Smooth muscle cell (in vitro differentiated cells): ENCODE measurements at regions not wholly inside any gene's neighbourhood (a gene's known extent, or its start where the extent isn't known, plus 50 kb on each side); places are given as distances from the start of the nearest gene placed in this dataset.
"Not testable (repeated sequence)": the region's sequence is repeated elsewhere in the genome, so short reads cannot be mapped to it uniquely, and the experiment has no call there.

Experiments
- DNase-seq: peaks from one replicate; lab custom pipeline; 2025; ENCODE audit not compliant: unreplicated experiment; lab: John Stamatoyannopoulos, UW
- H2AFZ ChIP-seq: fragments of 200-600 bp; sonication (generic); 2 replicates; pipeline ENCODE4 v1.6.0; 2016; ENCODE audit warnings: antibody characterized with exemption, low read depth, mild to moderate bottlenecking
- H3F3A ChIP-seq: fragments of 200-600 bp; sonication (generic); 2 replicates; pipeline ENCODE4 v1.6.0; 2017; ENCODE audit warnings: antibody characterized with exemption, low read depth
- H3K27ac ChIP-seq: fragments of 200-600 bp; sonication (generic); 2 replicates; pipeline ENCODE4 v1.5.1; 2016; ENCODE audit warnings: low read depth, mild to moderate bottlenecking
- H3K27me3 ChIP-seq: fragments of 200-600 bp; sonication (generic); 2 replicates; pipeline ENCODE4 v1.6.1; 2016; ENCODE audit warnings: low read depth, mild to moderate bottlenecking
- H3K36me3 ChIP-seq: fragments of 200-600 bp; sonication (generic); 2 replicates; pipeline ENCODE4 v1.5.1; 2016; ENCODE audit warnings: low read depth
- H3K4me1 ChIP-seq: fragments of 200-600 bp; sonication (generic); 2 replicates; pipeline ENCODE4 v1.5.1; 2016; ENCODE audit warnings: low read depth
- H3K4me2 ChIP-seq: fragments of 200-600 bp; sonication (generic); 2 replicates; pipeline ENCODE4 v1.6.0; 2016; ENCODE audit warnings: mild to moderate bottlenecking
- H3K4me3 ChIP-seq: fragments of 200-600 bp; sonication (generic); 2 replicates; pipeline ENCODE4 v1.5.1; 2016; ENCODE audit warnings: mild to moderate bottlenecking
- H3K79me2 ChIP-seq: fragments of 200-600 bp; sonication (generic); 2 replicates; pipeline ENCODE4 v1.6.0; 2016; ENCODE audit warnings: low read depth, mild to moderate bottlenecking
- H3K9ac ChIP-seq: fragments of 200-600 bp; sonication (generic); 2 replicates; pipeline ENCODE4 v1.6.0; 2016; ENCODE audit warnings: low read depth
- H3K9me3 ChIP-seq: fragments of 200-600 bp; sonication (generic); replicated peaks from 2 replicates; pipeline ENCODE4 v1.5.1; 2016; ENCODE audit warnings: low read depth
- H4K20me1 ChIP-seq: fragments of 200-600 bp; sonication (generic); 2 replicates; pipeline ENCODE4 v1.6.0; 2016; ENCODE audit warnings: low read depth
- WGBS: methylation state at CpG from one replicate; pipeline ENCODE4 v1.1.7; 2016; ENCODE audit warnings: low lambda C conversion rate; 5-methylcytosine and 5-hydroxymethylcytosine counted together
- TF ChIP-seq, protein P1 (sequence below): fragments of 200-600 bp; sonication (generic); IDR thresholded peaks from 2 replicates; pipeline ENCODE4 v1.5.1; 2017; ENCODE audit warnings: borderline replicate concordance, mild to moderate bottlenecking, antibody characterized with exemption; ENCODE audit not compliant: insufficient read depth, poor library complexity, severe bottlenecking

DNA sequence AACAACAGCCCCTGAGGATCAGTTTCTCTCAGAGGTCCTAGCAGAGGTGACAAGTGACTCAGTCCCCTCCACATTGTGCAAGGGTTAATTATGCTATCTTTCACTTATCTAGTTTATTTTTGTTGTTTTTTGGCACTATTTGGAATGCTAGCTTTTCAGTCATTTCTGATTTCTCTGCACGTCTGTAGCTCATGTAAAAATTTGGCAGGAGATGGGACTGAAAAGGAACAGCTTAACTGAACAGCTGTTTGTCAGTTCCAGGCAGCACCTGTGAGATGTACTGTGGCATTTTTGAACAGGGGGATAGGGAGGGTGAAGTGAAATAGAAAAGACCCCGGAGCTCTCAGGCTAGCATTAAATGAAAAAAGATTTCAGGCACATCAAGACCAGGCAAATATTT lies 313.5 kb downstream of the SUCLA2 start:
- Histone ChIP-seq H3K27me3 (no peaks in the 10 kb centered on the region), H3K36me3 (no peaks in the 10 kb centered on the region), H3K9me3 (no peaks in the 10 kb centered on the region), H3K9ac (no peak overlapping the region), H2AFZ (no peak overlapping the region), H3K4me2 (no peak overlapping the region), H3K79me2 (no peaks in the 10 kb centered on the region), H3F3A (no peaks in the 10 kb centered on the region), H3K4me3 (no peak overlapping the region), H3K27ac (no peak overlapping the region), H3K4me1 (no peaks in the 10 kb centered on the region), H4K20me1 (no peaks in the 10 kb centered on the region)
- WGBS: 71% methylated on average over 2 of the region's 2 CpGs
- DNase-seq: no peak
- TF ChIP-seq, protein P1, sequence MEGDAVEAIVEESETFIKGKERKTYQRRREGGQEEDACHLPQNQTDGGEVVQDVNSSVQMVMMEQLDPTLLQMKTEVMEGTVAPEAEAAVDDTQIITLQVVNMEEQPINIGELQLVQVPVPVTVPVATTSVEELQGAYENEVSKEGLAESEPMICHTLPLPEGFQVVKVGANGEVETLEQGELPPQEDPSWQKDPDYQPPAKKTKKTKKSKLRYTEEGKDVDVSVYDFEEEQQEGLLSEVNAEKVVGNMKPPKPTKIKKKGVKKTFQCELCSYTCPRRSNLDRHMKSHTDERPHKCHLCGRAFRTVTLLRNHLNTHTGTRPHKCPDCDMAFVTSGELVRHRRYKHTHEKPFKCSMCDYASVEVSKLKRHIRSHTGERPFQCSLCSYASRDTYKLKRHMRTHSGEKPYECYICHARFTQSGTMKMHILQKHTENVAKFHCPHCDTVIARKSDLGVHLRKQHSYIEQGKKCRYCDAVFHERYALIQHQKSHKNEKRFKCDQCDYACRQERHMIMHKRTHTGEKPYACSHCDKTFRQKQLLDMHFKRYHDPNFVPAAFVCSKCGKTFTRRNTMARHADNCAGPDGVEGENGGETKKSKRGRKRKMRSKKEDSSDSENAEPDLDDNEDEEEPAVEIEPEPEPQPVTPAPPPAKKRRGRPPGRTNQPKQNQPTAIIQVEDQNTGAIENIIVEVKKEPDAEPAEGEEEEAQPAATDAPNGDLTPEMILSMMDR: no peak

DNA sequence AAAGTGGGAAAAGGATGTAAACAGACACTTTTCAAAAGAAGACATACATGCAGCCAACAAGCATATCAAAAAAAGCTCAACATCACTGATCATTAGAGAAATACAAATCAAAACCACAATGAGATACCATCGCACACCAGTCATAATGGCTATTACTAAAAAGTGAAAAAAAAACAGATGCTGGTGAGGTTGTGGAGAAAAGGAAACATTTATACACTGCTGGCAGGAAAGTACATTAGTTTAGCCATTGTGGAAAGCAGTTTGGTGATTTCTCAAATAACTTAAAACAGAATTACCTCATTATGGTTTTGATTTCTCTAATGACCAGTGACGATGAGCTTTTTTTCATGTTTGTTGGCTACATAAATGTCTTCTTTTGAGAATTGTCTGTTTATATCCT lies 315.9 kb downstream of the SUCLA2 start:
- DNase-seq, H3K27ac ChIP-seq, H3K4me1 ChIP-seq, H3K4me3 ChIP-seq, H3K27me3 ChIP-seq, H4K20me1 ChIP-seq, H3F3A ChIP-seq, H3K9ac ChIP-seq, H3K4me2 ChIP-seq, H3K9me3 ChIP-seq, H3K36me3 ChIP-seq, H3K79me2 ChIP-seq, H2AFZ ChIP-seq: not testable (repeated sequence)
- 92% methylated on average over 2 of the region's 2 CpGs for WGBS

DNA sequence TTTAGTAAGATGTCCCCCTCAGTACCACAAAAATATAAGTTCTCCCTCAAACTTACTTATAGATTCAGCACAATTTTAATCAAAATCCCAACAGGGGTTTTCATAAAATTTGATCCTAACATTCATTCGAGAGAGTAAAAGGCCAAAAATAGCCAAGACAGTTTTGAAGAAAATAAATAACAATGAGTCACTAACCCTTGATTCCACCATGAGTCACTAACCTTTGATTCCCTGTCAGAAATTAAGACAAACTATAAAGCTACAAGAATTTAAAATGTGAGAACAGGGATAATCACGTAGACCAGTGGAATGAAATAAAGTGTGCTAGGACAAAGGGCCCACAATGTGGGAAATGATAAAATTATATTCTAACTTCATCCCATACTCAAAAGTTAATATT lies 320.3 kb downstream of the SUCLA2 start:
- 25% methylated on average over 2 of the region's 2 CpGs for WGBS
- DNase-seq: no peak
- Histone ChIP-seq H3K9me3 (no peaks in the 10 kb centered on the region), H3K4me1 (peaks cover 23% of the 10 kb centered on the region), H4K20me1 (no peaks in the 10 kb centered on the region), H3K4me3 (no peak overlapping the region), H3K27me3 (no peaks in the 10 kb centered on the region), H3K79me2 (no peaks in the 10 kb centered on the region), H3K36me3 (no peaks in the 10 kb centered on the region), H3K9ac (no peak overlapping the region), H3K4me2 (no peak overlapping the region), H2AFZ (no peak overlapping the region), H3K27ac (no peak overlapping the region), H3F3A (peaks cover 10% of the 10 kb centered on the region)
- TF ChIP-seq, protein P1: no peak

DNA sequence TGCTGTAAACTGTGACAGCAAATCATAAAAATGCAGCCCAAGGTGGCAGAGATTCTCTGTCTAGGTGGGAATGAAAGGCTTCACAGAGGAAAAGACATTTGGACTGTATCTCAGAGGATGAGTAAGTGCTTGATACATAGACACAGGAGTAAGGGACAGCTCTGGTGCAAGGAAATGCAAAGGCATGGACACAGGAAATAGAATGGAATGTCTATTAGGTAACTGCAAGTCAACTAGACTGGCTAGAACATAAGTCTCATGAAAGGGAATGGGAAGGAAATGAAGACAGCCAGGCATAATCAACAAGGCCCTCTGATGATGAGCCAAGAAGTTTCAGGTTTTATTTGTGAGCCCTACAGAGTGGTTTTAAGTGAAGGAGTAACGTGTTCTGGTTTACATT lies 321.7 kb downstream of the SUCLA2 start:
- peaks cover 23% of the 10 kb centered on the region for H3K4me1 ChIP-seq
- TF ChIP-seq, protein P1: no peak
- DNase-seq: no peak
- no peaks in the 10 kb centered on the region for H3K27me3 ChIP-seq
- H3K36me3 ChIP-seq: no peaks in the 10 kb centered on the region
- 68% methylated on average over 1 of the region's 1 CpG for WGBS
- no peak overlapping the region for H3K4me3 ChIP-seq
- H3K79me2 ChIP-seq: no peaks in the 10 kb centered on the region
- no peak overlapping the region for H3K27ac ChIP-seq
- peaks cover 10% of the 10 kb centered on the region for H3F3A ChIP-seq
- peak overlapping the region; percentile 39 for H3K4me2 ChIP-seq
- no peak overlapping the region for H3K9ac ChIP-seq
- H3K9me3 ChIP-seq: no peaks in the 10 kb centered on the region
- H2AFZ ChIP-seq: no peak overlapping the region
- no peaks in the 10 kb centered on the region for H4K20me1 ChIP-seq
